WTC11 (cell line): ENCODE measurements at regions not wholly inside any gene's neighbourhood (a gene's known extent, or its start where the extent isn't known, plus 50 kb on each side); places are given as distances from the start of the nearest gene placed in this dataset.
"Not testable (repeated sequence)": the region's sequence is repeated elsewhere in the genome, so short reads cannot be mapped to it uniquely, and the experiment has no call there.

ENCODE experiments used
- ATAC-seq: fragments of 200-7000 bp; cut with Tn5 transposase; 2 replicates; pipeline ENCODE4 v1.10.0; 2021; ENCODE audit warnings: mild to moderate bottlenecking, moderate library complexity
- CTCF ChIA-PET: fragments of 300-600 bp; sonication (Branson Sonifier 250); formaldehyde crosslinking; loops from one replicate; lab custom pipeline; 2021; ENCODE audit warnings: antibody characterized with exemption; lab: Charles Lee
- POLR2A ChIA-PET: fragments of 350-600 bp; sonication (Branson Sonifier 250); formaldehyde crosslinking; loops from one replicate; lab custom pipeline; 2021; ENCODE audit warnings: antibody characterized with exemption; lab: Charles Lee
- DNase-seq: peaks from one replicate; pipeline ENCODE4 v3.0.0; 2021; ENCODE audit warnings: low spot score
- H3K27ac Mint-ChIP-seq: 2 replicates; pipeline ENCODE4 v1.8.0; 2021; ENCODE audit warnings: mixed read lengths
- H3K27me3 Mint-ChIP-seq: 2 replicates; pipeline ENCODE4 v1.8.0; 2021; ENCODE audit warnings: low read depth, mild to moderate bottlenecking, moderate library complexity, mixed read lengths
- H3K36me3 Mint-ChIP-seq: 2 replicates; pipeline ENCODE4 v1.8.0; 2021; ENCODE audit warnings: mixed read lengths
- H3K4me1 Mint-ChIP-seq: 2 replicates; pipeline ENCODE4 v1.8.0; 2022; ENCODE audit warnings: mixed read lengths
- H3K4me3 Mint-ChIP-seq: 2 replicates; pipeline ENCODE4 v1.8.0; 2021; ENCODE audit warnings: mild to moderate bottlenecking, moderate library complexity, mixed read lengths
- H3K9me3 Mint-ChIP-seq: 2 replicates; pipeline ENCODE4 v1.8.0; 2021; ENCODE audit warnings: mixed read lengths
- ATF6 ChIP-seq: sonication (generic); formaldehyde crosslinking; IDR thresholded peaks from 2 replicates; pipeline ENCODE4 v1.8.1; 2023; ENCODE audit warnings: mild to moderate bottlenecking, missing genetic modification reagents
- CREM ChIP-seq: sonication (generic); formaldehyde crosslinking; IDR thresholded peaks from 2 replicates; pipeline ENCODE4 v1.8.1; 2022; ENCODE audit warnings: mild to moderate bottlenecking, missing genetic modification reagents, moderate library complexity
- E2F4 ChIP-seq: sonication (generic); formaldehyde crosslinking; IDR thresholded peaks from 2 replicates; pipeline ENCODE4 v1.8.1; 2022; ENCODE audit warnings: low read depth, mild to moderate bottlenecking, moderate library complexity, missing genetic modification reagents, borderline replicate concordance
- E2F5 ChIP-seq: sonication (generic); formaldehyde crosslinking; IDR thresholded peaks from 2 replicates; pipeline ENCODE4 v1.8.1; 2022; ENCODE audit warnings: mild to moderate bottlenecking, moderate library complexity, missing genetic modification reagents
- ELF4 ChIP-seq: sonication (generic); formaldehyde crosslinking; IDR thresholded peaks from 2 replicates; pipeline ENCODE4 v1.8.1; 2022; ENCODE audit warnings: low read depth, mild to moderate bottlenecking, moderate library complexity, missing genetic modification reagents
- GRHL2 ChIP-seq: fragments of 250-450 bp; sonication (Bioruptor Pico); IDR thresholded peaks from 2 replicates; pipeline ENCODE4 v1.8.0; 2022; ENCODE audit warnings: mild to moderate bottlenecking, moderate library complexity; ENCODE audit not compliant: insufficient replicate concordance, severe bottlenecking
- HMGA2 ChIP-seq: fragments of 250-450 bp; sonication (Bioruptor Pico); IDR thresholded peaks from 2 replicates; pipeline ENCODE4 v1.4.0; 2021; ENCODE audit warnings: mild to moderate bottlenecking, moderate library complexity
- IRF2 ChIP-seq: sonication (generic); formaldehyde crosslinking; IDR thresholded peaks from 2 replicates; pipeline ENCODE4 v1.8.0; 2022; ENCODE audit warnings: low read depth, missing genetic modification reagents, borderline replicate concordance
- JAZF1 ChIP-seq: fragments of 250-450 bp; sonication (Bioruptor Pico); IDR thresholded peaks from 2 replicates; pipeline ENCODE4 v1.9.0; 2021; ENCODE audit warnings: moderate library complexity, mild to moderate bottlenecking, inconsistent platforms
- MLX ChIP-seq: sonication (generic); formaldehyde crosslinking; IDR thresholded peaks from 2 replicates; pipeline ENCODE4 v1.8.1; 2023; ENCODE audit warnings: mild to moderate bottlenecking, missing genetic modification reagents, moderate library complexity
- NFYB ChIP-seq: sonication (generic); formaldehyde crosslinking; conservative IDR thresholded peaks from 2 replicates; pipeline ENCODE4 v1.8.0; 2022; ENCODE audit warnings: low read depth, missing genetic modification reagents
- RELA ChIP-seq: sonication (generic); formaldehyde crosslinking; IDR thresholded peaks from 2 replicates; pipeline ENCODE4 v1.8.1; 2022; ENCODE audit warnings: missing genetic modification reagents, mild to moderate bottlenecking, borderline replicate concordance
- SMAD3 ChIP-seq: sonication (generic); formaldehyde crosslinking; IDR thresholded peaks from 2 replicates; pipeline ENCODE4 v1.8.0; 2022; ENCODE audit warnings: missing genetic modification reagents, mild to moderate bottlenecking, borderline replicate concordance
- SMAD4 ChIP-seq: sonication (generic); formaldehyde crosslinking; IDR thresholded peaks from 2 replicates; pipeline ENCODE4 v1.8.0; 2022; ENCODE audit warnings: mild to moderate bottlenecking, missing genetic modification reagents
- SP1 ChIP-seq: sonication (generic); formaldehyde crosslinking; conservative IDR thresholded peaks from 2 replicates; pipeline ENCODE4 v1.8.1; 2022; ENCODE audit warnings: missing genetic modification reagents
- ZBTB21 ChIP-seq: sonication (generic); formaldehyde crosslinking; IDR thresholded peaks from 2 replicates; pipeline ENCODE4 v1.8.1; 2023; ENCODE audit warnings: mild to moderate bottlenecking, missing genetic modification reagents, borderline replicate concordance
- ZNF232 ChIP-seq: sonication (generic); formaldehyde crosslinking; IDR thresholded peaks from 2 replicates; pipeline ENCODE4 v1.8.0; 2022; ENCODE audit warnings: mild to moderate bottlenecking, missing genetic modification reagents
- ZNF317 ChIP-seq: sonication (generic); formaldehyde crosslinking; IDR thresholded peaks from 2 replicates; pipeline ENCODE4 v1.8.1; 2023; ENCODE audit warnings: low read depth, mild to moderate bottlenecking, moderate library complexity, missing genetic modification reagents, borderline replicate concordance
- ZNF416 ChIP-seq: fragments of 250-450 bp; sonication (Bioruptor Pico); IDR thresholded peaks from 2 replicates; pipeline ENCODE4 v1.9.0; 2021; ENCODE audit warnings: mild to moderate bottlenecking, inconsistent platforms
- ZNF423 ChIP-seq: fragments of 250-450 bp; sonication (Bioruptor Pico); IDR thresholded peaks from 2 replicates; pipeline ENCODE4 v2.1.2; 2022; ENCODE audit warnings: mild to moderate bottlenecking, moderate library complexity
- ZNF512 ChIP-seq: sonication (generic); formaldehyde crosslinking; IDR thresholded peaks from 2 replicates; pipeline ENCODE4 v1.8.1; 2022; ENCODE audit warnings: missing genetic modification reagents, borderline replicate concordance
- TF ChIP-seq, protein P1 (sequence below): sonication (generic); formaldehyde crosslinking; IDR thresholded peaks from 2 replicates; pipeline ENCODE4 v1.8.0; 2022; ENCODE audit warnings: missing genetic modification reagents
- TF ChIP-seq, protein P2 (sequence below): sonication (generic); formaldehyde crosslinking; IDR thresholded peaks from 2 replicates; pipeline ENCODE4 v1.8.0; 2022; ENCODE audit warnings: mild to moderate bottlenecking, missing genetic modification reagents

DNA sequence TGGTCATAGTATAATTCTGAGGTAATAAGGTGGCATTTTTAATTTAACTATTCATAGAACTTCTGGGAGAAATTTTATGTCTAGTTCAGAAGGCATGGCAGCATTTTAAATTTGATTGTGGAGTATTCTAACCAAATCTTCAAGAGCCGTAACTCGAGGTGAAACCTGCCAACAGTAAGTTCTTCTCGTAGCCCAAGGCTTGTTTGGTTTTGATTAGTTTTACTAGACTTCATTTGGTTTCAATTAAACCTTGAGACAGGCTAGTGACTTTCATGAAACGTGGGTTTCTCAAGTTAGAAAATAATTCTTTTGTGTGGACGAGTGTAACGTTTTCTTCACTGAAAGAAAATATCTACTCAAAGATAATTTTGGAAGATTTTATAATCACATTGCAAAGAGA, 395.5 kb downstream of the USP25 start (continued):
- no peak for TF ChIP-seq ZNF512 (CRISPR knock-in tag)
- TF ChIP-seq ZBTB21 (CRISPR knock-in tag), result no peak
- TF ChIP-seq ZNF317 (CRISPR knock-in tag), result no peak
- no peak for TF ChIP-seq SP1 (CRISPR knock-in tag)
- no peak for TF ChIP-seq HMGA2 (CRISPR knock-in tag)
- no peak for TF ChIP-seq JAZF1 (CRISPR knock-in tag)
- no peak for TF ChIP-seq SMAD3
- TF ChIP-seq ZNF416 (CRISPR knock-in tag), result no peak
- TF ChIP-seq ELF4 (CRISPR knock-in tag), result no peak
- TF ChIP-seq CREM (CRISPR knock-in tag), result no peak

GRCh38 chr21:16132453-16132852, 402.7 kb downstream of the USP25 start:
- H3K27ac Mint-ChIP-seq, H3K4me3 Mint-ChIP-seq, CTCF ChIA-PET, H3K36me3 Mint-ChIP-seq, H3K4me1 Mint-ChIP-seq, ATAC-seq, DNase-seq, H3K27me3 Mint-ChIP-seq, POLR2A ChIA-PET: not testable (repeated sequence)
- H3K9me3 Mint-ChIP-seq, result peaks cover 20% of the 10 kb centered on the region

DNA sequence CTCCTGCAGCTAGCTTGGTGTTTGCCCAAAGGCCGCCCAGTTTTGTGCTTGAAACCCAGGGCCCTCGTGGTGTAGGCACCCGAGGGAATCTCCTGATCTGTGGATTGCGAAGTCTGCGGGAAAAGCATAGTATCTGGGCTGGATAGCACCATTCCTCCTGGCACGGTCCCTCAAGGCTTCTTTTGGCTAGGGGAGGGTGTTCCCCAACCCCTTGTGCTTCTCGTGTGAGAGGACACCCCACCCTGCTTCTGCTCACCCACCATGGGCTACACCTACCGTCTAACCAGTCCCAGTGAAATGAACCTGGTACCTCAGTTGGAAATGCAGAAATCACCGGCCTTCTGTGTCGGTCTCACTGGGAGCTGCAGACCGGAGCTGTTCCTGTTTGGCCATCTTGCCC, 403.5 kb downstream of the USP25 start:
- CTCF ChIA-PET, result no interaction called here
- TF ChIP-seq RELA (CRISPR knock-in tag) (no peak), IRF2 (no peak), E2F4 (CRISPR knock-in tag) (no peak), SMAD3 (no peak), SMAD4 (no peak), MLX (CRISPR knock-in tag) (no peak), NFYB (CRISPR knock-in tag) (no peak), GRHL2 (CRISPR knock-in tag) (no peak), ZNF232 (CRISPR knock-in tag) (no peak), ATF6 (CRISPR knock-in tag) (no peak), CREM (CRISPR knock-in tag) (no peak), E2F5 (CRISPR knock-in tag) (no peak), ZNF423 (CRISPR knock-in tag) (no peak)
- TF ChIP-seq, protein P1, sequence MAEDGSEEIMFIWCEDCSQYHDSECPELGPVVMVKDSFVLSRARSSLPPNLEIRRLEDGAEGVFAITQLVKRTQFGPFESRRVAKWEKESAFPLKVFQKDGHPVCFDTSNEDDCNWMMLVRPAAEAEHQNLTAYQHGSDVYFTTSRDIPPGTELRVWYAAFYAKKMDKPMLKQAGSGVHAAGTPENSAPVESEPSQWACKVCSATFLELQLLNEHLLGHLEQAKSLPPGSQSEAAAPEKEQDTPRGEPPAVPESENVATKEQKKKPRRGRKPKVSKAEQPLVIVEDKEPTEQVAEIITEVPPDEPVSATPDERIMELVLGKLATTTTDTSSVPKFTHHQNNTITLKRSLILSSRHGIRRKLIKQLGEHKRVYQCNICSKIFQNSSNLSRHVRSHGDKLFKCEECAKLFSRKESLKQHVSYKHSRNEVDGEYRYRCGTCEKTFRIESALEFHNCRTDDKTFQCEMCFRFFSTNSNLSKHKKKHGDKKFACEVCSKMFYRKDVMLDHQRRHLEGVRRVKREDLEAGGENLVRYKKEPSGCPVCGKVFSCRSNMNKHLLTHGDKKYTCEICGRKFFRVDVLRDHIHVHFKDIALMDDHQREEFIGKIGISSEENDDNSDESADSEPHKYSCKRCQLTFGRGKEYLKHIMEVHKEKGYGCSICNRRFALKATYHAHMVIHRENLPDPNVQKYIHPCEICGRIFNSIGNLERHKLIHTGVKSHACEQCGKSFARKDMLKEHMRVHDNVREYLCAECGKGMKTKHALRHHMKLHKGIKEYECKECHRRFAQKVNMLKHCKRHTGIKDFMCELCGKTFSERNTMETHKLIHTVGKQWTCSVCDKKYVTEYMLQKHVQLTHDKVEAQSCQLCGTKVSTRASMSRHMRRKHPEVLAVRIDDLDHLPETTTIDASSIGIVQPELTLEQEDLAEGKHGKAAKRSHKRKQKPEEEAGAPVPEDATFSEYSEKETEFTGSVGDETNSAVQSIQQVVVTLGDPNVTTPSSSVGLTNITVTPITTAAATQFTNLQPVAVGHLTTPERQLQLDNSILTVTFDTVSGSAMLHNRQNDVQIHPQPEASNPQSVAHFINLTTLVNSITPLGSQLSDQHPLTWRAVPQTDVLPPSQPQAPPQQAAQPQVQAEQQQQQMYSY (CRISPR knock-in tag), result no peak
- TF ChIP-seq, protein P2, sequence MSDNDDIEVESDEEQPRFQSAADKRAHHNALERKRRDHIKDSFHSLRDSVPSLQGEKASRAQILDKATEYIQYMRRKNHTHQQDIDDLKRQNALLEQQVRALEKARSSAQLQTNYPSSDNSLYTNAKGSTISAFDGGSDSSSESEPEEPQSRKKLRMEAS (CRISPR knock-in tag), result no peak

More for the DNA sequence above, 403.5 kb downstream of the USP25 start:
- Mint-ChIP-seq H3K4me1 (no peaks in the 10 kb centered on the region), H3K27me3 (peaks cover 2% of the 10 kb centered on the region; the same call in 1 of the 2 replicates), H3K27ac (no peak overlapping the region), H3K36me3 (peaks cover 5% of the 10 kb centered on the region), H3K9me3 (peaks cover 20% of the 10 kb centered on the region), H3K4me3 (no peak overlapping the region)
- DNase-seq (no peak), ATAC-seq (no peak)
- POLR2A ChIA-PET, result no interaction called here
